HG02642 (cell line): ENCODE measurements at regions not wholly inside any gene's neighbourhood (a gene's known extent, or its start where the extent isn't known, plus 50 kb on each side); places are given as distances from the start of the nearest gene placed in this dataset.

Source experiments
- ATAC-seq: cut with Tn5 transposase; IDR thresholded peaks from one replicate; pipeline ENCODE4 v1.9.1; 2021; ENCODE audit warnings: mild to moderate bottlenecking; ENCODE audit not compliant: unreplicated experiment, poor library complexity

DNA sequence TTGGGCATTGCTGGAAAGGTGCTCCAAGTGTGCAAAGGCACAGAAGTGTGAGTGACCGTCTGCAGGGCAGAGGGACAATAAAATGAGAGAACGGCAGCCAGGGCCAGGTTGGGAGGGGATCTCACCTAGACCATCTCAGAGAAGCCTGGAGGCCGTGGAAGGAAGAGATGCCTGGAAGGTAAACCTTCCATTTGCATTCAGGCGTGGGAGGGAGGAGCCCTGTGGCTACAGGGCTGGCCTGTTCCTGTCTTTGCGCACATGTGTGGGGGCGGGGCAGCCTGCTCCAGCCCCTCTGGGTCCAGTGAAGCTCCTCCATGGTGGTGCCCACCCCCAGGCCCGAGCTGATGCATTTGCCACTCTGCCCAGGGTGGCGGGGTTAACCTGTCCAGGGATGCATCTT, 473.6 kb upstream of the MGMT start:
- no peak for ATAC-seq

DNA sequence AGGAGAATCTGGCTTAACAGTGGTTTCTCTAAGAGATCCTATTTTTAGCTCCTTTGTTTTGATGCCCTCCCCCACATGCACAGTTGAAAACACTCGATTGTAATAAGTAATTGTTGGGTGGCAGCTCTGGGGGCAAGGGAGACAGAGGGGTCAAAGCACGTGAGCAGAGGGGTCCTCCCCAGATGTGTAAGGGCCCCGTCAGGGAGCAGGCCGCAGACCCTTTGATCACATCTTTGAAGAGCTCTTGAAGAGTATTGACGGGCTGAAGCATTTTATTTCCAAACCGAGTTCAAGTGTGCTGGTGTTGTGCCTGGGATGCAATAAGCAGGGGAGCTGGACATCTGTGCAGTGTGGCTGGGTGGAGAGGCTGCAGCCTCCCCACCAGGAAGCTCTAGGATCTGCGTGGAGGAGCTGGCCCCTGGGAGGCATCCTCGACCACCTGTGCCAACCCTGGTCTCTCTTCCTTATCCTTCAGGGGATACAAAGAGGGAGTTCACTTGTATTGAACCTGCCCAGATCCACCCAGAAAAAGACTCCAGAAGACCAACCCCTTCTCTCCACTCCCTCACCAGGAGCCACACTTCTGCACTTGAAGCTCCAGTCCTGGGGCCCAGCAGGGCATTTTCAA, 473.0 kb upstream of the MGMT start:
- ATAC-seq = no peak

DNA sequence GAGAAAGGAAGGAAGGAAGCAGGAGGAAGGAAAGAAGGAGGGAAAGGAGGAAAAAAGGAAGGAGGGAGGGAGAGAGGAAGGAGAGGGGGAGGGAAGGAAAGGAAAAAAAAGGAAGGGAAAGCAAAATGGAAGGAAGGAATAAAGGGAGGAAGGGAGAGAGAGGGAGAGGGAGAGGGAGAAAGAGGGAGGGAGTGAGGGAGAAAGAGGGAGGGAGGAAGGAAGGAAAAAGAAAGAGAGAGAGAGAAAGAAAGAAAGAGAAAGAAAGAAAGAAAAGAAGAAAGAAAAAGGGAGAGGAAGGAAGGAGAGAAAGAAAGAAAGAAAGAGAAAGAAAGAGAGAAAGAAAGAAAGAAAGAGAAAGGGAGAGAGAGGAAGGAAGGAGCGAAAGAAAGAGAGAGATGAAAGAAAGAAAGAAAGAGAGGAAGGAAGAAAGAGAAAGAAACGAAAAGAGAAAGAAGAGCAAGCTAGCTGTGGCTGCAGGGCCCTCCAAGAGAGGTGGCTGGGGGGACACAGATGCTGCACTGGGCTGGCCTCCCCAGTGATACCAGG, 472.4 kb upstream of the MGMT start:
- ATAC-seq = no peak

DNA sequence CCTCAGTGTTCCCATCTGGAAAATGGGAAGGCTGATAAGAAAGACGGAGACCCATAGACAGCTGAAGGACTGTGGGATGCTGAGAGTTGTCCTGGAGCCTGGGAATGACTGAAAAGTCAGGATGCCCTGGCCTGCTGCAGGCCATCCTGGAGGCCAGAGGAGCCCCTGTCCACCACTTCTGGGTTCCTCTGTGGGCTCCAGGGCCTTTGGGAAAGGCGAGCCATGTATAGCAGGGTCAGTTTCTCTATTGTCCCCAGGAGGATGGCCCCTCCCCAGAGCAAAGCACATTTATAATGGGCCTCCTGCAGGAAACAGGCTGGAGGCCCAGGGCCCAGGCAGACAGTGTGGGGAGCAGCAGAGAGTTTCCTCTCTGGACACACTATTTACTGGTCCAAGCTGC, 471.4 kb upstream of the MGMT start:
- no peak for ATAC-seq

DNA sequence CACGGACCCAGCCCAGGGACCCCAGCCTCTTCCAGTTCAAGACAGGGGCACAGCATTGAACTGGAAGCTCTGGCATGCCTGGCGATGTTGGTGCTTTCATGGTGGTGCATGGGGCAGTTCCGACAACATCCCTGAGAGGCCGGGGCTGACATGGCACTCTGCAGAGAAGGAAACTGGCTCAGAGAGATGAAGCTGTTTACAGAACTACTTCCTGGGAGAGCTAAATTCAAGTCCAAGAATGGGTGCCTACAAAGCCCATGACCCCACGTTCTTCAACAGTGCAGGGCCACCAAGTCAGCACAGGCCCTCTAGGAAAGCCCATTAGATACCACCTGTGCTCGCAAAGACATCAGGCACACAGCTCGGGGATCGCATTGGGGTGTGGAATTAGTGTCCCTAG, 470.9 kb upstream of the MGMT start:
- no peak for ATAC-seq

DNA sequence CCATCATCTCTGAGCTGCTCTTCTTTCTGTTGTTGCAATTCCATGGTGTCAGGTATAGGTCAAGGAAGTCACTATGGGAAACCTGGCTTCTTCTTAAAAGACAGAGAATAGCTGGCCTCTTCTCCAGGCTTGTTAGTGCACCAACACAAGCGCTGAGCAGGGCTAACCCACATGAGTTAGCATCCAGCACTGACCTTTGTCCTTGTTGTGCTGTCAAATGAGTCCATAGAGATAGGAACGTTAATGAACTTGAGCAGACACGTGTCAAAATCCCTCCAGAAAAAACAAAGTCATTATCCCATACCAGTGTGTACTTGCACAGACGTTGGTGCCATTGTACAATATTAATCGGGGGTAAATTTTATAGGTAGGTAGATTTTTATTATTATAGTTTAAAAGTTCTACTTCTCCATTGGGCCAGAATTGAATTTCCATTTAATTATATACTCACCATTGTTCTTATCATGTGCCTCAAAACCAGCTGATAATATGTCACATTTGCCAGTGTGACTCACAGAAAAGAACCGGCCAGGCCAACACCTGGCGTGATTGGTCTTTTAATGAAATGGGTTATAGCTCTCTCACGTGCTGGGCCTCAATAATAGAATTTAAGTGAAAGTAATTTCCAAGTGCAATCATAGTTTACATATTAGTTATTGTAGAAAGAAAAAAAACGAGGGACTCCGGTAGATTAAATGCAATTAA, 468.8 kb upstream of the MGMT start:
- no peak for ATAC-seq

DNA sequence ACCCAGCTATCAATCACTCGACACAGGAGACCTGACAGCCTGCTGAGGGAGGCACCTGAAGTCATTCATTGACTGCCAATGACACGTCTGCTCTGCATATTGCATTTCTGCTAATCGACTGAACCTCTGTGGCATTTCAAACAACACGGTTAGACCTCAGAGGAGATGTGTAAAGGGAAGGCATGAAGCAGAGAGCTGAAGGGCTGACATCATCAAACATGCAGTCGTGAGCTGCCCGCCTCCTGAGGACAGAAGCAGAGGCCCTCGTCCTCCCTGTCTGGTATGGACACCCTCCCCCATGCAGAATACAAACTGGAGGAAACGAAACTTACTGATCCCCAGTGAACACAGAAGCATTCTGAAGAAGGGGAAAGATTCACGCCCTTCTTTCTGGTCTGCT, 462.6 kb upstream of the MGMT start:
- ATAC-seq = no peak

DNA sequence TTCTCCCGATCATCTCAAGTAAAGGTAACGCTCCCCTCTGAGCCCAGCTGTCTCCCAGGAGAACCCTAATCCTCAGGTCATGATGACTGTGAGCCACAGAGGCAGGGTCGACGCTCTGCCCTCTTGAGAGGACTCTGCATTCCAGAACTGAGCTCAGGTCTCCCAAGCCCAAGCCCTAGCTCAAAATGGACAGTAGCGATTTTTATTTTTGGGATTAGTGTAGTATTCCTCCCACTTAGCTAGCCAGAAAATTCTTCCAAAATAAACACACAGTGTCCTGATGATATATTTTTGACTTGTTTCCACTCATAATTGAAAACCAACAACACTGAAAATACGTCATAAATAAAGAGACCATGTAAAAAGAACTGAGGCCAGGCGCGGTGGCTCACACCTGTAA, 462.0 kb upstream of the MGMT start:
- no peak for ATAC-seq

DNA sequence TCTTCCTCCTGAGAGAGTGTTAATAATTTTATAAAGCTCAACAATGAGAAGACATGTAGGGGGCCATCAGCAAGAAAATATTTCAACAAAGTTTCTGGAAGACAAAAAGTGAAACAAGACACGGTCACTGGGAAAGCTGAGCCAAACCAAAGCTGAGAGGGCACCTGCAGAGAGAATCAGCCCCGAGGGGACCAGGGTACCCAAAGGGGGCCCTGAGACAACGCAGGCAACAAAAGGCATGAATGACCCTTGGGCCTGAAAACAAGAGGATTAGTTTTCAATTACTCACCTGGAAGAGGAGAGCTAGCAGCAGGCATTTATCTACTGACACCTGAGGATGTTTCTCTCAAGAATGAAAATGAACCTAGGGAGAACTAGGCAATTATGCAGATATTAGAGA, 461.2 kb upstream of the MGMT start:
- no peak for ATAC-seq

DNA sequence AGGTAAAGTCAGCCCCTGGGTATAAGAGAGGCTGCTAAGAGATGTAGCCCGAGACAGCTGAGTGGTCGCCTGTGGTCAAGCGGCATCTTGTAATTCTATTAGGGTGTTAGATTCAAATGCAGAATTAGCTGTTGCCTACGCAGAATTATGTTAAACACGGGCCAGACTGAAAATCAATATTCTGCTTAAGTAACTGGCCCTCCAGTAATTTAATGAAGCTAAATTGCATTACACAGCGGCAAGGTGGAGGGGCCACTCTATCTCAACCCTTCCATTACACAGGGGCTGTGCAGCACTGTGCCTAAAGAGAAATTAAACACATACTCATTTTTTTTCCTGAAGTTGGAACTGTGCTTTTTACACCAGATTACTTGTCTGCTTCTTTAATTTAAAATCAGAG, 448.5 kb upstream of the MGMT start:
- no peak for ATAC-seq

DNA sequence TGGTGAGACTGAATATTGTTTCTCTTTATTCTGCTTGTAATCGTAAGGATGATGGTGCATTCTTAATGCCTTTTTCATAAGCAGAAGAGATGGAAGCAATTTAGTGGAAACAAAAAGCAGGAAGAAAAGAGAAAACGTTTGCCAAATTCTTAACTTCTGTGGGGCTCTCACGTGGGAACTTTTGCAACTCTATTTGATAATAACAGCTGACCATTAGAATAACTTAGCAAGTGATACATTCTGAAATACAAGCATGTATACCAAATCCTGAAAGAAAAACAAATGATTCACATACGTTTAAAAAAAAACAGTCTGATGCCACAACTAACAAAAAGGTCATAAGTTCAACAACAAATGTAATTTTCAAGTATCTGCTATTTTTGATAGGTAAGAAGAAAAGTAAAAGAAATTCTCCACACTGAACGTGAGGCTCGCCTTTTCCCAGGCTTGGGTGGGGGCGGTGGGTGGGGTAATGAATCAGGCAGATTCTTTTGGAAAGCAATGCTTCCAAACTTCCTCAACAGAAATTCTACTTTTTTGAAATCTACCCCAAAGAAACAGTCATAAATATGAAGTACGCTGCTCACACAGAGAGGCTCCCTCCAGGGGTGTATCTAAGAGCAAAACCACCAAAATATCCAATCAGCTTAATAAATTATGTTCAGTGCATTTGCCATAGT, 446.2 kb upstream of the MGMT start:
- ATAC-seq = no peak

DNA sequence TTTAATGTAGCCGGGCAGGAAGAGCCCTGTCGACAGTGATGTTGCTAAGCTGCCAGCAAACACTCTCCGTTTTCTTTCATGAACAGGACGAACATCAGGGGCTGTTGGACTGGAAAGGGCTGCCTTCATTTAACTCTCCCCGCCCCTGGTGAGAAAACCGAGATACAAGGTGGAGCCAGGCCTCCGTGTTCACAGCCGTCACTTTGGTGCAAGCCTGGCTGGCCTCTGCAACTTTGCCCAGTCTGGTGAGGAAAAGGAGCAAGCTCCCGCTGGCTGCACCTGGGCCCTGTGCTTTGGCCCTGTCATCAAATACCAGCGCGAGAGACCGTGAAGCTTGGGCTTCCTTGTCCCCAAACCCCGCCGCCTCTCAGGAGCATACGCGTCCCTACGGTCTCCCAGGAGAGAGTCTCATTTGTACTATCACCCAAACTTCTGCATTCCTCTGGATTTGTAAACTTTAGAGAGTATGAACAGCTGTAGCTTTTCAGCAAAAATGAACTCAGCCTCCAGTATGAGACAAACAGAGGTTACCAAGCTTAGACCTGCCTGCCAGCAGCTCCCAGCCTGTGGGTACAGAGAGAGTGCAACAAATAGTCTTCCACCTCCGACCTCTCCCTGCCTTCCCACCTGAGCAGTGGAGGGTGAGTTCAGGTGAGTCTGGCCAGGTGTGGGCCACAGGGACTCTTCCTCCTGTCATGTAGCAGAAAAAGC, 445.3 kb upstream of the MGMT start:
- no peak for ATAC-seq

DNA sequence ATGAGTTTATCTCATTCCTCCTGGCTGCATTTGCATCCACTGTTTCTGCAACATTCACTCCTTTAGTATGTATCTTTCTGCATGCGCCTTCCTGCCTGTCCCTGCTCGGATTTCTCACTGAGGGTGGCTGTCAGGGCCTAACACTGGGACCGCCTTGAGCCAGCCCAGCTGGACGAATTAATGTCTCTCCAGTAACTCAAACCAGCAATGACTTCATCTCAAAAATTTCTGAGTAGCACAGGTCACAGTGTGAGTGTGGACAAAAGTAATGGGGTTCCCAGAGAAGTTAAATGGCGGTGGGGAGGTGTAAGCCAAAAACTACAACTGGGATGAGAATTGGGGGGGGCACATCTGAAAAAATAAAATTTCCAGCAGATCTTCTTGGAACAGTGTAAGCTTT, 444.0 kb upstream of the MGMT start:
- ATAC-seq = no peak

DNA sequence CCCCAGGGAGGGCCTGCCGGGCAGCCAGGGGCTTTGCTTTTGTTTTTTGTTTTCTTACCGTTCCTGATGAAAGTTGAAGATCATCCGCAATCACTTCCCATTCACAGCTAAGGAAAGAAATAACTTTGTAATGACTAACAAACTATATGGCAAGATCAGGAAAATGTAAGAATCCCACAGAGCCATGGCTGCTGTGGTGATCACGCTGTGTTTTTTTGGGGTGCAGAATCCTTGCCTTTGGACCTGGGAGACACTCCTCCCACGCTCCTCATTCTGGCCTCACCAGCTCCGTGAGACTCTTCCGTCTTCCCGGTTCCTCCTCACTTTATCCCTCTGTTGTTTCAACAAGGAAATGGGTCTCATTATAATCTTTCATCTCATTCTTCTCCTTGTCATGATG, 443.0 kb upstream of the MGMT start:
- no peak for ATAC-seq

DNA sequence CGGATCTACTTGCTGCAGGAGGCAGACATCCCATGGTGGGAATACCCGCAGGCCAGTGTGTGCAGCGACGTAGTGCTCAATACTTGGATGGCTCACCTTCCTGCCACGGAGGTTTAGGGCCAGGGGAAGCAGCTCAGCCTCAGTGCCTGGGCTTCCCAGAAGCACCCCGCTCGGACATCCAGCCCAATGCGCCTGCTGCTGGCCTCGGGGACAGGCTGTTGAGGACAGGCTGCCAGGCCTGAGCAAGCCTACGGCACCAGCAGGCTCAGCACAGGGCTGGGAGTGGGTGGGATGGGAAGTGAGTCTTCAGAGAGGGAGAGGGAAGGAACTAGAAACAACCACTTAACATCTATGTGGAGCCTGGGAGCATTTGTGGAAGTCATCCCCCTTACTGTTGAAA, 441.3 kb upstream of the MGMT start:
- no peak for ATAC-seq

DNA sequence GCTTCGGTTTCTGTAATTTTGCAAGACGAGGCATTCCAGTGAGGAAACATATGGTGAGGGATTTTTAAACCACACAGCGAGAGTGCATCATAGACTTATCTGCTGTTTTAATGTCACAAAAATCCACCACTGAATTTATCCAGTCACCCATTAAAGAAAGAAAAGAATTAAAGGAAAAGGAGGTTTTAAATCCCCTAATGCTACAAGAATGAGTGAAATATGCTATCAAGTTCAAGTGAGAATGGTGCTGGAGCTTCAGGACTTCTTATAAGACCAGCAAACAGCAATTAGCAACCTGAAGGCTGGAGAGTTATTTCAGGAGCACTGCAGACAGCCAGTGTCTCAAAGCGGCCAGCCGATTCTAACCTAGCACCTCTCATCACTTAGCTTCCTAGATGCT, 439.1 kb upstream of the MGMT start:
- ATAC-seq = no peak

DNA sequence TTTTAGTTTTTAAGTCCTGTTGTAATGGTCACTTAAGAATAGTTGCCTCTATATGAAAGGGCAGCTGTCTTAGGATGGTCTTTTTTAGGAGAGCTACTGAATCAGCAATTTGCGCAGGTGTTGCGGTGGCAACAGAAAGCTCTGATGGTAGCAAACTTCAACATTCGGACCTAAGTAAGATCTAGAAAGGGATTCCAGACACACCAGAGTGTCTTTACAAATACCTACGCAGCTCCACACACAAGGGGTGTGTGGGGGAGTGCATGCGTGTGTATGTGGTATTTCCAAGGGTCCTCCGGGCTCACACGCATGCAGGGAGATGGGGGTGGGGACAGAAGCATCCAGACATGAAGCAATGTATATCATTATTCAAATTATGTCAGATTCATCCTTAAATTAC, 438.6 kb upstream of the MGMT start:
- no peak for ATAC-seq

DNA sequence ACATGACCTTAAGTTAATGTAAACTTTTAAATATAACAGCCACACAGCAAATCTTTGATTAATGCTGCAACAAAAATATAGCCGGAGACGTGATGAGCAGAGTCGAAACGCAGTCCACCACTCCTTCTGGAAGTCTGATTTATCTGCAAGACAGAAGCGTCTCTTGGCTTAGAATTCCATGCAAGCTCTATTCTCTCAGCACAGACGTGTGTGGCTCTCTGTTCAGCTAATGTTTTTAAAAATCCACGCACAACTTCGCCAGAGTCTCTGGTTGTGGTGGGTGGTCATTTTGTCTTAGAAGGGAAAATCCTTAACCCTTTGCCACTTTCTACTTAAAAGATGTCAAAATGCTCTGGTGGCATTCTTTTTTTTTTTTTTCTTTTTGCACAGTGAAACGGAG, 438.0 kb upstream of the MGMT start:
- ATAC-seq = no peak

DNA sequence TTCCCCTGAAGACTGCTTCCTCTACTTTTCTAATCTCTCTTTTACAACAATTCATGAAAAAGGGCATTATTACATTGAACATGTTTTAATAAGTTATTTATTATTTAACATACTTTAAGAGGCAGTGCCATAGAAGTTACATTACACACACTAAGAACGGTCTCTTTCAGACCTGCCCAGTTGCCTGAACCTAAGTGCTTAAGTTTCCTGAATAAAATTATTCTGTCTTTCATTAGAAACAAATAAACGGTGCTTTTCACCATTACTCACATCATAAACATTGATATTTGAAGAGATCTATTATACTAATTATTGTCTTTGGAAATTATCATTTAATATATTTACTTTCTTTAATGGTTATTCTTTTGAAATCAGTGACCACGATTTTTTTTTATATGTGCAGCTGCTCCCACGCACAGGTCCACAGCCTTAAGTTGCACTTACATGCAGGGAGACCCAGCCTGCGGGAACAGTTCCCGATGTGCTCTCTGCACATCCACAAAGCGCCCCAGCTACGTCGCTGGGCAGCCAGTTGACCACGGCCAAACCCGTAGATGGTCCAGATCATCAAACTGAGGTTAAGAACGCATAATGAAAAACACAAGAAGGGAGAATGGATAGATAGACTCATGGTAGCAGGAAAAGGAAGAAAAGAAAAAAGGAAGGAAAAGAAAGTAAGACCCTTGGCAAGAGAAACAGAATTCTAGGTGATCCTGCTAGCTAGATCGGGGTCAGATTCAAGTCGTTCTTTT, 437.0 kb upstream of the MGMT start:
- no peak for ATAC-seq

DNA sequence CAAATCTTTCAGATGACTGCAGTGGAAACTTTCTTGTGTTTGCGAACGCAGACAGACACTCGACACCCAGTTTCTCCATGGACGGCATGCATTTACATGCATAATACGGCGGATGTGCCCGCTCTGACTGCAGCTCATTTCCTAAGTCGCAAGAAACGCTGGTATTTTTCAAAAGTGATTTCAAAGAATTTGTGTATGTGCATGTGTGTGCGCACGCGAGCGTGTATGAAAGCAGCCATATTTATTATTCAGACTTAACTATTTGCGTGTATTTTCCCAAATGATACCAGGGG, 436.5 kb upstream of the MGMT start:
- ATAC-seq = no peak
